ENCODE measurements at regions not wholly inside any gene's neighbourhood (a gene's known extent, or its start where the extent isn't known, plus 50 kb on each side); places are given as distances from the start of the nearest gene placed in this dataset.
"Not testable (repeated sequence)": the region's sequence is repeated elsewhere in the genome, so short reads cannot be mapped to it uniquely, and the experiment has no call there.

DNA sequence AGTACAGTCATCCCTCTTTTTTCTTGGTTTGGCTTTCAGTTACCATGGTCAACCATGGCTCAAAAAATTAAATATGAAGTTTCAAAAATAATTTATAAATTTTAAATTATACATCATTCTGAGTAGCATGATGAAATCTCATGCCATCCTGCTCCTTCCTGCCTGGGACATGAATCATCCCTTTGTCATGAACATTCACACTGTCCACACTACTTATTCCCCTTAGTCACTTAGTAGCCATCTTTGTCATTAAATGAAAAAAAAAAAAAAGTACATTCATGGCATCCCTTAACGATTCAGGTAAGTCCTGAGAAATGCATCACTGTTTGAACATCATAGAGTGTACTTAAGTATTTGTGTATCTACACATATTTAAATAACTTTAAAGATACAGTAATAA is 1046.3 kb downstream of the ROBO2 start:
- DNase-seq = no peak

DNA sequence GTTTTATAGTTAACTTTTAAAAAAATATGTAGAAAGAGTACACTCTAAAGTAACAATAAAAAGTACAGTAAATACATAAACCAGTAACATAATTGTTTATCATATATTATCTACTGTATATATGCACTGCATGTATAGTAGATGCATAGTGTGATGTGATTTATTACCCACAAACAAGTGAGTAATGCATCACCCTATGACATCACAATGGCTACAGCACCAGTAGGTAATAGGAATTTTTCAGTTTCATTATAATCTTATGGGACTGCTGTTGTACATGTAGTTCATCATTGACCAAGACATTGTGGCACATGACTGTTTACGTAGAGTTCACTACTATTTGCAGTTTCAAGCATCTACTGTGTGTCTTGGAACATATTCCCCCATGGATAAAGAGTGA is 1047.2 kb downstream of the ROBO2 start:
- no peak for DNase-seq

GRCh38 chr3:78088006-78088405 is 1048.1 kb downstream of the ROBO2 start:
- DNase-seq = no peak

DNA sequence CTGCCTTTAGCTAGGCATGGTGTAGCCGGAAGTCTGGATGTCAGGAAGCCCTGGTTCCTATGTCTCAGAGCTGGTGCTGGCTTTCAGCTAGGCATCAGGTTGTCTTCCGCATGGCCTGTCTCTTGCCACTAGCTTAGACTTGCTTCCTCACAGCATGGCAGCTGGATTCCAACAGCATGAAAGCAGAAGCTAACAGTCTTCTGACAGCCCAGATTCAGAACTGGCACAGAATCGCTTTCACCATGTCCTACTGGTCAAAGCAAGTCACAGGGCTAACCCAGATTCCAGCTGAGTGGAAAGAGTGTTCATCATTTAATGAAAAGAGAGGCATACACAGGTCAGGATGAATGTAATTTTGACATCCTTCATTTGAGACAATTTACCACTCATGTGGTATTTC is 1050.5 kb downstream of the ROBO2 start:
- DNase-seq = no peak

DNA sequence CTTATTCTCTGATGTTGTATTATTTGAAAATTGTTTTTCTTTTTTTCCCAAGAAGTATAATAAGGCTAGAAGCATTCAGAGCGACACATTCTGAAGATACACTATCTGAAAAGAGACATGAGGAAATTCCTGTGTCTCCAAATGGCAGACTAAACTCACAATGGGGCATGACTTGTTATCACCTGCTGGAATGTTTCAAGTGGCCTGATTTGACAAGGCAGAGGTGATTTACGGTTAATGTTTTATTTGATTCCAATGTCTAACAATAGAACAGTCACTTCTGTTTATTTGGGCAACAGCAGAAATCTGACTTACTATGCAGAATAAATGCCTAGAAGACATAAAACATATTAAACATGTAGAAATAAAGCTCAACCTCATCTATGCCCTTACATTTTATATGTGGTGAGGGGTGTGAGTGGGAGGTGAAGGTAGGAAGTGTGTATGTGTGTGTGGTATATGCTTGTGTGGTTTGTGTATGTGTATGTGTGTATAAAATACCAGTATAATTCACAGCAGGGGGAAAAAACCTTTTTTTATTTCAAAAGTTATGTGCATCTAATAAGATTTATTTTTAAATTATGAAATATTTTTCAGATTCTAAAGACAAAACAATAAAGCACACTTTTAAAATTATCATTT is 1051.7 kb downstream of the ROBO2 start:
- DNase-seq = no peak

DNA sequence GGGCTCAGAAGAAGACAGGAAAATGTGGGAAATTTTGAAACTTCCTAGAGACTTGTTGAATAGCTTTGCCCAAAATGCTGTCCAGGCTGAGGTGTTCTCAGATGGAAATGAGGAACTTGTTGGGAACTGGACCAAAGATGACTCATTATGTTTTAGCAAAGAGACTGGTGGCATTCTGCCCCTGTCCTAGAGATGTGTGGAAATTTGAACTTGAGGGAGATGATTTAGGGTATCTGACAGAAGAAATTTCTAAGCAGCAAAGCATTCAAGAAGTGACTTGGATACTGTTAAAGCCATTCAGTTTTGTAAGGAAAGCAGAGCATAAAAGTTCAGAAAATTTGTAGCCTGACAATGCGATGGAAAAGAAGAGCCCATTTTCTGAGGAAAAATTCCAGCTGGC is 1052.7 kb downstream of the ROBO2 start:
- peak; percentile 28 for DNase-seq

GRCh38 chr3:78096488-78097255 is 1056.8 kb downstream of the ROBO2 start:
- no peak for DNase-seq

DNA sequence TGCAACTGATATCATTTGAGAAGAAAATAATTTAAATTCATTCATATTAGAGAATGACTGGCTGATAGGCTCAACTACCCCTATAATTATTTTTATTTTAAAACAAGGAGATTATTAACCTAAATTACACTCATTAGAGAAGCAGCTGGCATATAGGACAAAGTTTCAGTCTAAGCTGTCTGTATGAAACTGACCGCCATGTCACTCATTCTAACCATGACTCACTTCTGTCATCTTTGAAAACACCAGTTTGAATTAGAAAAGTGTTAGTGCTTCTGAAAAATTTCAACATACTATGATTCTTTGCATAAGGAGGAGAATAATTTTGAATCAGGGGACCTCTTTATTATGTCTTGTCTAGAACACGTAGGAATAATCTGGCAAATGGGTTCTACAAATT is 1058.5 kb downstream of the ROBO2 start:
- DNase-seq = no peak

DNA sequence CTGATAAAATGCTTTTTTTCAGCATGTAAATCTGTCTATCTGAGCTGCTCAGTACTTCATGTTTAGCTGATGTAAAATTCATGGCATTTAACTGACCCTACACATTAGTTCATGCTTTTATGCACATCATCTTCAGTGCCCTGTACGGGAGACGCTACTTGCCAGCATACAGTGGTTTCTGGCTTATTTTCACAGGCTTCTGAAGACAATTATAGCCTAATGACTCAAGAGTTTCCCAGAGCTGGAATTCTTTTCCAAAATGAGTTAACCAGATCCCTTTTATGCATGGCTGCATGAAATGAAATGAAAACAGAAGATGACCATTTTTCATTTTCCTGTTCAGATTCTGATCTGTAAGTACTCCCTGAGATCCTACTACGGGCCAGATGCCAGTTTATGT is 1061.5 kb downstream of the ROBO2 start:
- DNase-seq = peak; percentile 61

DNA sequence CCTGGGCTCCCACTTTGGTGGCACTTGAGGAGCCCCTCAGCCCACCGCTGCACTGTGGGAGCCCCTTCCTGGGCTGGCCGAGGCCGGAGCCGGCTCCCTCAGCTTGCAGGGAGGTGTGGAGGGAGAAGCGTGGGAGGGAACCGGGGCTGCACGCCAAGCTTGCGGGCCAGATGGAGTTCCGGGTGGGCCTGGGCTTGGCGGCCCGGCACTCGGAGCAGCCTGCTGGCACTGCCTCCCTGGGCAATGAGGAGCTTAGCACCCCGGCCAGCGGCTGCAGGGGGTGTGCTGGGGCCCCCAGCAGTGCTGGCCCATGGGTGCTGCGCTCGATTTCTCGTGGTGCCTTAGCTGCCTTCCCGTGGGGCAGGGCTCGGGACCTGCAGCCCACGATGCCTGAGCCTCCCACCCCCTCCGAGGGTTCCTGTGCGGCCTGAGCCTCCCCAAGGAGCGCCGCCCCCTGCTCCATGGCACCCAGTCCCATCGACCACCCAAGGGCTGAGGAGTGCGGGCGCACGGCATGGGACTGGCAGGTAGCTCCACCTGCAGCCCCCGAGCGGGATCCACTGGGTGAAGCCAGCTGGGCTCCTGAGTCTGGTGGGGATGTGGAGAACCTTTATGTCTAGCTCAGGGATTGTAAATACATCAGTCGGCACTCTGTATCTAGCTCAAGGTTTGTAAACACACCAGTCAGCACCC is 1068.5 kb downstream of the ROBO2 start:
- not testable (repeated sequence) for DNase-seq

GRCh38 chr3:78112291-78113010 is 1072.6 kb downstream of the ROBO2 start:
- DNase-seq = no peak

GRCh38 chr3:78115983-78116382 is 1076.1 kb downstream of the ROBO2 start:
- DNase-seq = no peak

GRCh38 chr3:78116874-78117273 is 1077.0 kb downstream of the ROBO2 start:
- no peak for DNase-seq

DNA sequence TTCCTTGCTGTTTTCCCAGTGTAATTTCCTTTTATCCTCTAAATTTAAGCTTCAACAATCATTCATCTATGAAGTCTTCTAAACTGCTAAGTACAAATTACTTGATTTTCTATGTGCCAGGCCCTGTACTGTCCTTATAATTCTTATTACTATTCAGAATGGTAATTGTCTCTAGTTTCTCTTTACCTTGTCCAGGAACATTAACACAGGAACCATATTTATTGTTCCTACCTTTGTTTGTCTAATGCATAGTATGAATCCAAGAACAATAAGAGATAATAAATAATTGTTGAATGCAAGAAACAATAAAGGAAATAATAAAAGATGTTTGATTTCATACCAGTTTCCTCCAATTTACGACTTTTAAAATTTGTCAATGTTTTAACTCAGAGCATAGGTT is 1083.2 kb downstream of the ROBO2 start:
- DNase-seq = no peak

GRCh38 chr3:78129707-78130106 is 1089.8 kb downstream of the ROBO2 start:
- DNase-seq = peak; percentile 79

DNA sequence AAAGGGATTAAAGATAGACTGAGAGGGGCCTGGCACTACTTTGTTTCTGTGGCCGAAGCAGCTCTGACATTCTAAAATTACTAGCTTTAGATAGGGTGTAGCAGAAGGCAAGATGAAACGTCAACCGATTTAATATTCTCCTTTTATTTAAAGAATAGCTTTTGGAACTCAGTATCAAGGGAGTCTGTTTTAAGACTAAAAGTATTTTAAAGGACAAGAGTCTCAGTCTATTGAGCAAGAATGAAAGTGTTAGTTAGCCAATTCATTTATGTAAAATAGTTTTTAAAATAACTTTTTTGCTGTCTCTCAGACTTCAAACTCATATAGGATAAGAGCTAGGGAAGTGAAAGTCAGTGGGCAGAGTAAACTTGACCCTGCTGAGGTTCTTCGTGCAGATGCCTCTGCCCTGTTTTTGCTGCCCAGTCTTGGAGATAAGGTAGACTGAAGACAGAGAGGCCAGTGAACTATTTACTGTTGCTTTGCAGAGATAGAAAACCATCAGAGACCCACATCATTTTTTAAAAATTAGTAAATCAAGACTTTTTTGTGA is 1090.9 kb downstream of the ROBO2 start:
- DNase-seq = no peak

GRCh38 chr3:78134496-78134895 is 1094.6 kb downstream of the ROBO2 start:
- DNase-seq = no peak

- DNase-seq = no peak
These were observed 1099.3 kb downstream of the ROBO2 start for GRCh38 chr3:78139166-78139565.

GRCh38 chr3:78140274-78140673 is 1100.4 kb downstream of the ROBO2 start:
- no peak for DNase-seq

- no peak for DNase-seq
These were observed 1101.0 kb downstream of the ROBO2 start for GRCh38 chr3:78140866-78141265.

DNA sequence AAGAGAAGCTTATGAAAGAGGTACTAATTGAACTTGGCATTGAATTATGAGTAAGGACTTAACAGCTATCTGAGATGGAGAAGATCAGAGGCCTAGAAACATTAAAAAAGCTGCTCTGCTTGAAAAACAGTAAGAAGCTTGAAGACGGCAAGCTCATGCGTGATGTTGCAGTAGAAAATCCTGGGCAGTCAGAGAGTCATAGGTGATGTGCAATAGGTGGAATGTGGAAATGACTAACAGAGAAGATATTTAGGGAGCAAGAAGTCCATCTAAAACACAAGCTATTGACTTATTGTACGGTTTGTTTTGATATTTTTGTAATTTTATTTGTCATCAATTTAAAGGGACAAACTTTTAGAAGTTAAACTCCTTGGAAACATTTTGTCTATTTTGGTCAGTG is 1101.4 kb downstream of the ROBO2 start:
- no peak for DNase-seq

DNA sequence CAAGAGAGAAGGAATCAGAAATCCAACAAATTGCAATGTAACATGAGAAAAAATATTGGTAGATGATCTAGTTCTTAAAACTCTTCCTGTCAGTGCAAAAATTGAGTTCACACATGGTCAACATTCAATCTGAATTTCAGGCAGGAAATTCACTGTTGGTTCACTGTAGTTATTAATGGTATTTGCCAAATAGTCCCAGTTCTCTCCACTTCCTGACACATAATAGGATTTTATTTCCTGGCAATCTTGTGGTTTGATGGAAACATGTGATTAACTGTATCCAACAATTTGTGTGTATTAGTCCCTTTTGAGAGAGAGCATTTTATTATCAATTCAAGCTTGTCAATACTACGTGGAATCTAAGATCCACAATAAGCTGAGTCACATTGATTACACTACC is 1103.1 kb downstream of the ROBO2 start:
- DNase-seq = no peak

Measured in muscle of arm (tissue), 1 donor.